Testis (tissue), 2 donors: ENCODE measurements at regions not wholly inside any gene's neighbourhood (a gene's known extent, or its start where the extent isn't known, plus 50 kb on each side); places are given as distances from the start of the nearest gene placed in this dataset.

Experiments
- POLR2A ChIP-seq: fragments of 450-650 bp; IDR thresholded peaks from one replicate; pipeline ENCODE4 v1.6.1; 2017; ENCODE audit warnings: antibody characterized with exemption, mild to moderate bottlenecking, moderate library complexity
- TF ChIP-seq, protein P1 (sequence below), 3 experiments: fragments of 450-650 bp in 2 of 3; fragments of 200-600 bp in 1 of 3; sonication (generic) in 1 of 3; IDR thresholded peaks; one replicate each; pipeline ENCODE4 v1.5.1; 2016 to 2019; ENCODE audit warnings: antibody characterized with exemption in 3 of 3, mild to moderate bottlenecking in 2 of 3, moderate library complexity in 1 of 3

GRCh38 chr5:13003457-13003856 lies 941.0 kb downstream of the DNAH5 start:
- TF ChIP-seq, protein P1, sequence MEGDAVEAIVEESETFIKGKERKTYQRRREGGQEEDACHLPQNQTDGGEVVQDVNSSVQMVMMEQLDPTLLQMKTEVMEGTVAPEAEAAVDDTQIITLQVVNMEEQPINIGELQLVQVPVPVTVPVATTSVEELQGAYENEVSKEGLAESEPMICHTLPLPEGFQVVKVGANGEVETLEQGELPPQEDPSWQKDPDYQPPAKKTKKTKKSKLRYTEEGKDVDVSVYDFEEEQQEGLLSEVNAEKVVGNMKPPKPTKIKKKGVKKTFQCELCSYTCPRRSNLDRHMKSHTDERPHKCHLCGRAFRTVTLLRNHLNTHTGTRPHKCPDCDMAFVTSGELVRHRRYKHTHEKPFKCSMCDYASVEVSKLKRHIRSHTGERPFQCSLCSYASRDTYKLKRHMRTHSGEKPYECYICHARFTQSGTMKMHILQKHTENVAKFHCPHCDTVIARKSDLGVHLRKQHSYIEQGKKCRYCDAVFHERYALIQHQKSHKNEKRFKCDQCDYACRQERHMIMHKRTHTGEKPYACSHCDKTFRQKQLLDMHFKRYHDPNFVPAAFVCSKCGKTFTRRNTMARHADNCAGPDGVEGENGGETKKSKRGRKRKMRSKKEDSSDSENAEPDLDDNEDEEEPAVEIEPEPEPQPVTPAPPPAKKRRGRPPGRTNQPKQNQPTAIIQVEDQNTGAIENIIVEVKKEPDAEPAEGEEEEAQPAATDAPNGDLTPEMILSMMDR (IDR thresholded peaks at IDR 0.05) = no peak
- TF ChIP-seq POLR2A = no peak
